ENCODE measurements at regions not wholly inside any gene's neighbourhood (a gene's known extent, or its start where the extent isn't known, plus 50 kb on each side); places are given as distances from the start of the nearest gene placed in this dataset.
A peak's percentile ranks its signal among the peaks of the same experiment; 100 is the strongest.

GRCh38 chr9:653421-653820, 188.1 kb upstream of the DMRT1 start:
- Histone ChIP-seq H3K4me1 (peaks cover 42% of the 10 kb centered on the region), H3K4me3 (no peak overlapping the region), H3K36me3 (ENCODE audit: insufficient read depth in 1 of 2, low read depth in 1 of 2) (no peaks in the 10 kb centered on the region), H3K9me3 (no peaks in the 10 kb centered on the region), H3K27me3 (ENCODE audit: insufficient read depth in 3 of 3, low read length in 2 of 3) (no peaks in the 10 kb centered on the region), H3K27ac (peak overlapping the region; percentile 65)
- DNase-seq = no peak
- no peak for ATAC-seq
- TF ChIP-seq CTCF (IDR thresholded peaks at IDR 0.05) = no peak
- 62 to 71% (median 65%) methylated on average over 2 of the region's 2 CpGs for WGBS, 3 donors
- intact Hi-C loops (cut with DNase I) = loop anchor here in 1 of 2 donors (5.0 kb wide), 1 partner anchor 34 kb away; no protein-coding TSS in a partner anchor

- Histone ChIP-seq H3K27ac (no peak overlapping the region), H3K36me3 (ENCODE audit: insufficient read depth in 1 of 2, low read depth in 1 of 2) (no peaks in the 10 kb centered on the region), H3K4me1 (peaks cover 37% of the 10 kb centered on the region), H3K9me3 (no peaks in the 10 kb centered on the region), H3K27me3 (ENCODE audit: insufficient read depth in 3 of 3, low read length in 2 of 3) (no peaks in the 10 kb centered on the region), H3K4me3 (no peak overlapping the region)
- DNase-seq = no peak
- 57 to 73% (median 68%) methylated on average over 3 of the region's 3 CpGs for WGBS, 3 donors
- no peak for TF ChIP-seq CTCF (IDR thresholded peaks at IDR 0.05)
- intact Hi-C loops (cut with DNase I) = loop anchor here in 1 of 2 donors (5.0 kb wide), 1 partner anchor 33 kb away; no protein-coding TSS in a partner anchor
- ATAC-seq = no peak
These were observed 187.6 kb upstream of the DMRT1 start for GRCh38 chr9:653856-654387.

GRCh38 chr9:655875-656274, 185.6 kb upstream of the DMRT1 start:
- DNase-seq (peak; percentile 81 to 87), ATAC-seq (peak; percentile 58 to 65 (median 62))
- H3K36me3 ChIP-seq (ENCODE audit: insufficient read depth in 1 of 2, low read depth in 1 of 2) = no peaks in the 10 kb centered on the region
- H3K9me3 ChIP-seq = no peaks in the 10 kb centered on the region
- 22 to 46% (median 28%) methylated on average over 5 of the region's 5 CpGs for WGBS, 3 donors
- H3K27me3 ChIP-seq (ENCODE audit: insufficient read depth in 3 of 3, low read length in 2 of 3) = no peaks in the 10 kb centered on the region
- intact Hi-C loops (cut with DNase I) = no loop called here
- no peak overlapping the region for H3K4me3 ChIP-seq
- no peak for TF ChIP-seq CTCF (IDR thresholded peaks at IDR 0.05)
- peaks cover 22% of the 10 kb centered on the region for H3K4me1 ChIP-seq
- H3K27ac ChIP-seq = peak overlapping the region; percentile 39

DNA sequence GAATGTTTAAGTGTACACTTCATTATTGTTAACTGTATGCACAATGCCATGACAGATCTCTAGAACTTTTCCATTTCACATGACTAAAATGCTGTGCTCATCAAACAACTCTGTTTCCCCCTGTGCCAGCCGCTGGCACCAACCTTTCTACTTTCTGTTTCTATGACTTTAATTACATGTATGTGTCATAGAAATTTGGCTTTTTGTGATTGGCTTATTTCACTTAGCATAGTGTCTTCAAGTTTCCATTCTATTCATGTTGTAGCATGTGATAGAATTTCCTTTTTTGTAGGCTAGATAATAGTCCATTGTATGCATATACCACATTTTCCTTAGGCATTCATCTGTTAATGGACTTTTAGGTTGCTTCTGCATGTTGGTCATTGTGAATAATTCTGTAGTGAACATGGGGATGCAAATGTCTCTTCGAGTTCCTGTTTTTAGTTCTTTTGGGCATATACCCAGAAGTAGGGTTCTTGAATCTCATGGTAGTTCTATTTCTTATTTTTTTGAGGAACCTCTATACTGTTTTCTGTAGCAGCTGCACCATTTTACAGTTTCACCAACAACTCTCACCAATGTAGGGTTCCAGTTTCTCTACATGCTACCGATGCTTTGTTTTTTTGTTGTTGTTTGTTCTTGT, 184.4 kb upstream of the DMRT1 start:
- Histone ChIP-seq H3K4me3 (no peak overlapping the region), H3K36me3 (ENCODE audit: insufficient read depth in 1 of 2, low read depth in 1 of 2) (no peaks in the 10 kb centered on the region), H3K9me3 (no peaks in the 10 kb centered on the region), H3K27ac (no peak overlapping the region), H3K4me1 (peaks cover 22% of the 10 kb centered on the region), H3K27me3 (ENCODE audit: insufficient read depth in 3 of 3, low read length in 2 of 3) (no peaks in the 10 kb centered on the region)
- ATAC-seq (no peak), DNase-seq (no peak)
- 55 to 58% (median 56%) methylated on average over 3 of the region's 3 CpGs for WGBS, 3 donors
- no peak for TF ChIP-seq CTCF (IDR thresholded peaks at IDR 0.05)
- intact Hi-C loops (cut with DNase I) = no loop called here

Measured in psoas muscle (tissue), 7 donors.